Ecto neural progenitor cell (in vitro differentiated cells): ENCODE measurements at regions not wholly inside any gene's neighbourhood (a gene's known extent, or its start where the extent isn't known, plus 50 kb on each side); places are given as distances from the start of the nearest gene placed in this dataset.
A peak's percentile ranks its signal among the peaks of the same experiment; 100 is the strongest.
"Not testable (repeated sequence)": the region's sequence is repeated elsewhere in the genome, so short reads cannot be mapped to it uniquely, and the experiment has no call there.

Experiments
- DNase-seq: peaks from one replicate; pipeline ENCODE4 v3.0.0-alpha.2; 2018; ENCODE audit warnings: low spot score

DNA sequence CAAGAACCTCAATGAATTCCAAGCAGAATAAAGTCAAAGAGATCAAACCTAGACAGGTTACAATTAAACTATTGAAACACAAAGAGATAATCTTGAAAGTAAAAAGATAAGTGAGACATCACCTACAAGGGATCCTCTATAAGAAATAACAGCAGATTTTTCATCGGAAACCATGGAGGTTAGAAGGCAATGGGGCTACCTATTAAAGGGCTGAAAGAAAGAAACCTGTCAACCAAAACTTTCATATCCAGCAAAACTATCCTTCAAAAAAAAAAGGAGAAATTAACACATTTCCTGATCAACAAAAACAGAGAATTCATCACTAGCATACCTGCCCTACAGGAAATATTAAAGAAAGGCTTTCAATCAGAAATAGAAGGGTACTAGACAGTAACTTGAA, 244.9 kb downstream of the ARHGAP12 start:
- DNase-seq, result no peak

GRCh38 chr10:31679936-31680335, 248.7 kb downstream of the ARHGAP12 start:
- no peak for DNase-seq

DNA sequence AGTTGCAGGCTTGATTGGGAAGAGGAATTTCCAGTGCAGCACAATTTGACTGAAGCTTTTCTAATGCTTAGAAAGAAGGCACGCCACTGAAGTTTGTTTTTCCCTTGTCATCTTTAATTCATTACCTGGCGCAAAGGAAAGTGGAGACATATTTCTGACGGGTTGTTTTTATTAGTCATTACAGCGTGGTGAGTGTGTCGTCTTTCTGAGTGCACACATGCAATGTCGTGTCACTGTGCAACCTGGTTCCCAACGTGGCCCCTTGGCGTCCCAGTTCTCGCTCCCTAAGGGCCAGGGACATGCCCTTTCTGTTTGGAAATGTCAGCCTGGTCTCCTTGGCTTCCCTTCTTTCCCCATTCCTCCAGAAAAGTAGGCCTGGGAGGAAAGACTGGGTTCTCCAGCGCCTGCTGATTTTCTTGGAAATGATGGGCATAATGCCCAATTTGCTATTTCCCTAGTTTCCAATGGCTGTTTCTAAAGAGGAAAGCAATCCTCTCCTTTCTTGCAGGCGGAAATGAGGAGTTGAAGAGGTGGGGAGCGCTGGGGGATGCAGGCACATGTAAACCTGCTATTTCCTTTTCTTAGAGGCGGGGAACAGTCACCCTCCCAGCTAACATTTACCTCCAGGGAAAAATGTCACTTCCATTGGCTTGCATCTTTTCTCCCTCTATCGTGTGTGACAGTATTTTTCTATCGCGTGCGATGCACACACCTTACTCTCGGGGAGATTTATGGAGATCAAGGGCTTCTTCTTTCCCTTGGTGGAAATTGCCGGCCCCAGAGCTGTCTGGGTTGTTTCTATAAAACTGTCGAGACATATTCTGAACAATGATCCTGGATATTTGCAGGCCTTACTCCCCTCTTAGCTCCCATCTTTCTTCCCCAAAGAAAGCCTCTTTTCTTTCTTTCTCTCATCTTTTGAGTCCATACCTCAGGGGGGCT, 249.8 kb downstream of the ARHGAP12 start:
- DNase-seq, result no peak

GRCh38 chr10:31678139-31678536, 250.5 kb downstream of the ARHGAP12 start:
- no peak for DNase-seq

- DNase-seq, result peak; percentile 83
Measured at GRCh38 chr10:31677195-31678138, 251.2 kb downstream of the ARHGAP12 start.

GRCh38 chr10:31675726-31676125, 252.9 kb downstream of the ARHGAP12 start:
- DNase-seq, result no peak

DNA sequence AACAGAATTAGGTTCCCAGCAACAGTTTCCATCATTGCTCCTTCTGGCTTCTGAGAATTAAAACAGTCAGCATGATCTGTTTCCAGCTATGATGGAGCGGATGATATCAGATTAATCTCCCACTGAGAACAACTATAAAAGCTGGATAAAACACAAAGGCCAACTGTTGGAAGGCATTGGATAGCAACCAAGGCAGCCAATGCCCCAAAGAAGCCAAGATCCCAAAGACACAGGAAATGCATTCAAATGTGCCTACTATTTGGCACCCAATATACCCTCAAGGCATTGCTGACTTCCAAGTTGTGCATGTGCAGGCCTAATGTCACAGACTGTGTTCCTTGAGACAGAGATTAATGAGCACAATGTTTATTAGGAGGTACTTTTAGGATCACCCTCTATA, 259.3 kb downstream of the ARHGAP12 start:
- no peak for DNase-seq

DNA sequence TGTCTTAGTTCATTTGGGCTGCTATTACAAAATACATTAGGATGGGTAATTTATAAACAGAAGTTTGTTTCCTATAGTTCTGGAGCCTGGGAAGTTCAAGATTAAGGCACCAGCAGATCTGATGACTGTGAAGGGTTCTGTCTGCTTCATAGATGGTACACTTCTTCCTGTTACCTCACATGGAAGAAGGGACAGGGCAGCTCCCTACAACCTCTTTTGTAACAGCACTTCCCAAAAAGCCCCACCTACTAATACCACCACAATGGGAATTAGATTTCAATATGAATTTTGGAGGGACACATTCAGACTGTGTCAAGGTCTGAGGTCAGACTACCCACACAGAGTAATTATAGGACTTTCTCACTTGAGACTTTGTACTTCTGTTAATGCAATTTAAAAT, 260.3 kb downstream of the ARHGAP12 start:
- no peak for DNase-seq

DNA sequence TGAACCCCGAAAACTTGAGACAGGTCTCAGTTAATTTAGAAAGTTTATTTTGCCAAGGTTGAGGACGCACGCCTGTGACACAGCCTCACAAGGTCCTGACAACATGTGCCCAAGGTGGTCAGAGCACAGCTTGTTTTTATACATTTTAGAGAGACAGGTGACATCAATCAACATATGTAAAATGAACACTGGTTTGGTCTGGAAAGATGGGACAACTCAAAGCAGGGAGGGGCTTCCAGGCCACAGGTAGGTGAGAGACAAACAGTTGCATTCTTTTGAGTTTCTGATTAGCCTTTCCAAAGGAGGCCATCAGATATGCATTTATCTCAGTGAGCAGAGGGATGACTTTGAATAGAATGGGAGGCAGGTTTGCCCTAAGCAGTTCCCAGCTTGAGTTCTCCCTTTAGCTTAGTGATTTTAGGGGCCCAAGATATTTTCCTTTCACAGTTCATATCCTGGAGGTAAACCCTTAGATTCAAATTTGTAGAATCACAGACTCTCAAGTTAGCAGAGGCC, 262.8 kb downstream of the ARHGAP12 start:
- DNase-seq, result not testable (repeated sequence)

DNA sequence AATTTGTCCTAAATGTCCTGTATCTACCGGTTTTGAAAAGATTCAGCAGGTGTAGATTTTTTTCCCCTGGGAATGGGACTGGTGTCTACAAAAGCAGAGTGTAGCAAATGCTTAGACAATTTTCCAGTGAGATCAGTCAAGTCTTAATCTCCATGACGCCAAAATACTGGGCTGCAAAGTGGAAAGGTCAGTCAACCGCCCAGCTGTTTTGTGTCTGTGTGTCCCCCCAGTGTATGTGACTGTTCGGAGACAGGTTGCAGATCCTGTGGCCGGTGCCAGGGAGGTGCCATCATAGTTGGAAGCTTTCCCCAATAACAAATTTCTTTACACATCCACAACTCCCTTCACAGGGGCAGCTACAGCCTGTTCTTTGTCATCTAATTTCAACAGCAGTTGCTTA, 263.8 kb downstream of the ARHGAP12 start:
- no peak for DNase-seq

GRCh38 chr10:31664071-31664470, 264.6 kb downstream of the ARHGAP12 start:
- DNase-seq, result not testable (repeated sequence)

DNA sequence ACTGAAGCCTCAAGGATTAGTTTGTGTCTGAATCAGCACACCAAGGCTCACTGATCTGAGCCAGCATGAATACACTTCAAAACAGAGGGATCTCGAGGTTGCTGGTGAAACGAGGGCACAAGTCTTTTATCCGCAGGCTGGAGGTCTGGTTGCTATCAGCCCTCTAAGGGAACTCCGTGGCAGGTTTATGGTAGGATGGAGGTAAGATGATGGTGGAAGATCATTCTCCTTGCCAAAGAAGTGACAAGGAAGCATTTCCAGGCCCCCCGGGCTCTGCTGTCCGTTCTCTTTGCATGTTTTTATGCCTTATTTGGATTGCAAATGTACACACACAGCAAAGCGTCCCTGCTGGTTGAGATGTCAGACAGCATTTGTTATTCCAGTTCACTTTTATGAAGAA, 268.3 kb downstream of the ARHGAP12 start:
- DNase-seq, result no peak

GRCh38 chr10:31659665-31660064, 269.0 kb downstream of the ARHGAP12 start:
- no peak for DNase-seq

DNA sequence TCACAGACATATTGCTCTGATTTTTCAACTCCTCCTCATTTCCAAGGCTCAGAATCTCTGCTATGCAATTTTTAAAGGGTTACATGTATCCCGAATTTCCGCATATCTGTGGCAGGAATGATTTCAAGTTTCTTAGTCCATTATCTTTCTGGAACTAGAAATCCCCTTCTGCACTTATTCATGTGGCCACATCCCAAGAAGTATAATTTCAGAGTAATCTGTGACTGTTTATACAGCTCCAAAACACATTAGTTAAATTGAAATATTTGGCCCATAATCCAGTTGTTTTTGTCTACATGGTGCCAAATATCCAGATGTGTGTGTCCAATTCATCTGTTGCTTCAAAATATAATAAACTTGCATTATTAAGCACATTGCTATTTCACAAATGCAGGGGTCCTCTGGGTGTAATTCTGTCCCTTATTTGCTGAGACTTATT, 271.2 kb downstream of the ARHGAP12 start:
- DNase-seq, result no peak

DNA sequence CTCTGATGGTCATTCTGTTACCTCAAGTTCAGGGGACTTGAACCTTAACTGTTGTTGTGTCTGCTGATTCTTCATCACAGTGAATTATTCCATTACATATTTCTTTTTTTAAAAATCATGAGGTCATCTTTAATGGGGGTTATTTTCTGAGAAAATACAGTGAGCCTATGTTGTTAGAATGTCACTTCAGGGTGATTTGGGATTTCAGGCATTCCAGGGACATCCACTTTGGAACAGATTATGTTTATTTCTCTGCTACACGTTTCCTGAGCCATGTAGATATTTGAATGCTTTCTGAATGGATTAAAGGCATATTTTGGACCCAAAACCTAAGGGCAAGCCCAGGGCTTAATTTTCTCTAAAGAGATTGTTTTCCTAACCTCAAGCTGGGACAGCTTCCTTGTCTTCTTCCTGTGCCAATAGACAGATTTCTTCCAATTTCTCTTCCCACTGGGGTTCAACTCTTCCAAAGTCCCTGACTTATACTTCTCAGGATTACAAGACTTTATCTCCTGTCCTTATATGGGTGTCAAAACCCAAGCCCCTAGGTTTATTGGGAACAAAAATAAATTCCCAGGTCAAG, 271.7 kb downstream of the ARHGAP12 start:
- DNase-seq, result no peak

DNA sequence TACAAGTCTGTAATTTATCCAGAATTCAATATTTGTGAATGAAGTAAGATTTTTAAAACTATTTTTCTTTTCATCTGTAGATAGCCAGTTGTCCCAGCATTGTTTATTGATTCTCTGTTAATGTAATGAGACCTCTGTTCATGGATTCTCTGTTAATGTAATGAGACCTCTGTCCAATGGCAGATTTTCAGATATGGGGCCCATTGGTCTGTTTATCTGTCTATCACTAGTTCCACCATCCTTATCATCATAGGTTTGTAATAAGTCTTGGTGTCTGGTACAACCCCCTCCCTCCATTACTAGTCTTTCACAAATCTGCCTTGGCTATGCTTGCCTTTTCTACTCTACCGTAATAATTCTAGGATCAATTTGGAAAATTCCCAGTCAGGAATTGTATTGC, 276.6 kb downstream of the ARHGAP12 start:
- no peak for DNase-seq

- DNase-seq, result no peak
Measured at GRCh38 chr10:31650010-31650409, 278.6 kb downstream of the ARHGAP12 start.

DNA sequence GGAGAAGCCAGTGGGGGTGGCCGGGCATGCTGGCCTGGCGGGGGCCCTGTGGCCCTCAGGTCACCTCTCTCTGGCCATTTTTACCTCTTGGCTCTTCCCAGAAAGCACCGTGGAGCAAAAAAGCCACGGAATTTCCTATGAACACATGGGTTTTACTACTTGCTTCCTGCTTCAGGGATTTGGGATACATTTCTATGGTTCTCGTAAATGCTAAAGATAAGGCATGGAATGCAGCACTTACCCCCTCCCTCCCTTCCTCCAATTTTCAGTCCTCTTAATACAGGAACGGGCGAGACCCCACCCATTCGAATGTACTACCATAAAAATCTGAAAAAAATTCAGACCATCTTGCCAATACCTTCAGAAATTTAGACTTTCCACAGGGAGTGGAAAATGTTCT, 279.7 kb downstream of the ARHGAP12 start:
- no peak for DNase-seq

DNA sequence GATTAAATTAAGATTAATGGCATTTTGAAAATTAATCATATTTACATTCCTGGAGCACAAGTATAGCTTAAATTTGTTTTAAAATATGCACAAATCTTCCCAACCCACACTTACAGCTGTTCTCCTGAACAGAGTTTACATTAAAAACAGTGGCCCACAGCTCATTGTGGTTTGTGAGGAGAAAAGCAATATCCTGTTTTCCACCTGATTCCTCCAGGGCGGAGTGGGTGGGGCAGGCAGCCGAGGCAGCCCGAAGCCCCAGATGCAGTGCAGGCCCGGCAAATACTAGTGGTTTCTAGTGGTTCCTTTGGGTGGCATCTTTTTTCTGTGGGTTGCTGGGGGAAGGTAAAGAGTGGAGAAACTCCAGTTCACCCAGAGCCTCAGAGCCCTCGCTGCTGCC, 280.8 kb downstream of the ARHGAP12 start:
- DNase-seq, result no peak

DNA sequence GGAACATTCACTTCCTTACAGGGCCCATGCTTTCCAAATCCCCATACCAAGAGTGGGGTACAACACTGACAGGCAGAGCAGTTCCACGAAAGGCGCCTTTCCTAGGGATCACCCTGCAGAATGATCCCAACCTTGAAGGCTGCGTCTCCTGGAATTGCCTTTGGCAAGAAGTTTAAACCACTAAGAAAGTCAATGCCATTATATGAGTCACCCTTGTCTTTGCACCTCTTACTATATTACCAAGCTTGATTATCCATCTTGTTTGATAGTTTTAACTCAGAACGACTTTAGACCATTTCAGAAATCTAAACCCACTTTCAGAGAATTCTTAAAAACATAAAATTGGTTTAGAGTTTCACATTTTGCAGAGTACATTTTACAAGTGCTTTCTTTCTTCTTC, 282.1 kb downstream of the ARHGAP12 start:
- no peak for DNase-seq

DNA sequence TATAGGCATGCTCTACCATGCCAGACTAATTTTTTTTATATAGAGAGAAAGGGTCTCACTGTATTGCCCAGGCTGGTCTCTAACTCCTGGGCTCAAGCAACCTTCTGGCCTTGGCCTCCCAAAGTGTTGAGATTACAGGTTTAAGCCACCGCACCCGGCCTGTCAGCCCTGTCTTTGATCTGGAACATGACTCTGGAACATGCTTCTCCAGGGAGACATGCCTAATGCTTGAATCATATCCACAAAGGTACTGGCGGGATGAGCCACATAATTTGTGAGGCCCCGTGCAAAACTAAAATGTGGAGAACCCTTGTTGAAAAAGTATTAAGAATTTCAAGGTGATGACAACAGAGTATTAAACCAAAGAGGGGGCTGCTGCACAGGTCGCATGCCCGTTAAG, 282.8 kb downstream of the ARHGAP12 start:
- DNase-seq, result no peak
